ENCODE measurements at regions not wholly inside any gene's neighbourhood (a gene's known extent, or its start where the extent isn't known, plus 50 kb on each side); places are given as distances from the start of the nearest gene placed in this dataset.
"Not testable (repeated sequence)": the region's sequence is repeated elsewhere in the genome, so short reads cannot be mapped to it uniquely, and the experiment has no call there.

GRCh38 chr14:44873536-44873935 lies 88.2 kb downstream of the KLHL28 start:
- DNase-seq (ENCODE audit: insufficient read length, low spot score) (no peak), FAIRE-seq (no peak)
- TF ChIP-seq, protein P1, sequence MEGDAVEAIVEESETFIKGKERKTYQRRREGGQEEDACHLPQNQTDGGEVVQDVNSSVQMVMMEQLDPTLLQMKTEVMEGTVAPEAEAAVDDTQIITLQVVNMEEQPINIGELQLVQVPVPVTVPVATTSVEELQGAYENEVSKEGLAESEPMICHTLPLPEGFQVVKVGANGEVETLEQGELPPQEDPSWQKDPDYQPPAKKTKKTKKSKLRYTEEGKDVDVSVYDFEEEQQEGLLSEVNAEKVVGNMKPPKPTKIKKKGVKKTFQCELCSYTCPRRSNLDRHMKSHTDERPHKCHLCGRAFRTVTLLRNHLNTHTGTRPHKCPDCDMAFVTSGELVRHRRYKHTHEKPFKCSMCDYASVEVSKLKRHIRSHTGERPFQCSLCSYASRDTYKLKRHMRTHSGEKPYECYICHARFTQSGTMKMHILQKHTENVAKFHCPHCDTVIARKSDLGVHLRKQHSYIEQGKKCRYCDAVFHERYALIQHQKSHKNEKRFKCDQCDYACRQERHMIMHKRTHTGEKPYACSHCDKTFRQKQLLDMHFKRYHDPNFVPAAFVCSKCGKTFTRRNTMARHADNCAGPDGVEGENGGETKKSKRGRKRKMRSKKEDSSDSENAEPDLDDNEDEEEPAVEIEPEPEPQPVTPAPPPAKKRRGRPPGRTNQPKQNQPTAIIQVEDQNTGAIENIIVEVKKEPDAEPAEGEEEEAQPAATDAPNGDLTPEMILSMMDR (IDR thresholded peaks at IDR 0.05; ENCODE audit: insufficient read depth, missing control alignments) = no peak

- DNase-seq (ENCODE audit: insufficient read length, low spot score) = no peak
- FAIRE-seq = no peak
Measured at GRCh38 chr14:44866770-44867169, 95.0 kb downstream of the KLHL28 start.

GRCh38 chr14:44866322-44866721 lies 95.4 kb downstream of the KLHL28 start:
- no peak for DNase-seq (ENCODE audit: insufficient read length, low spot score)
- TF ChIP-seq, protein P1 (IDR thresholded peaks at IDR 0.05; ENCODE audit: insufficient read depth, missing control alignments) = no peak

More at GRCh38 chr14:44866770-44867169, 95.0 kb downstream of the KLHL28 start:
- TF ChIP-seq, protein P1 (IDR thresholded peaks at IDR 0.05; ENCODE audit: insufficient read depth, missing control alignments) = no peak

GRCh38 chr14:44863271-44863670 lies 98.5 kb downstream of the KLHL28 start:
- no peak for FAIRE-seq
- TF ChIP-seq, protein P1 (IDR thresholded peaks at IDR 0.05; ENCODE audit: insufficient read depth, missing control alignments) = no peak
- DNase-seq (ENCODE audit: insufficient read length, low spot score) = no peak

More at GRCh38 chr14:44866322-44866721, 95.4 kb downstream of the KLHL28 start:
- no peak for FAIRE-seq

- TF ChIP-seq, protein P1 (IDR thresholded peaks at IDR 0.05; ENCODE audit: insufficient read depth, missing control alignments) = no peak
- no peak for FAIRE-seq
Measured at GRCh38 chr14:44854114-44854513, 107.6 kb downstream of the KLHL28 start.

DNA sequence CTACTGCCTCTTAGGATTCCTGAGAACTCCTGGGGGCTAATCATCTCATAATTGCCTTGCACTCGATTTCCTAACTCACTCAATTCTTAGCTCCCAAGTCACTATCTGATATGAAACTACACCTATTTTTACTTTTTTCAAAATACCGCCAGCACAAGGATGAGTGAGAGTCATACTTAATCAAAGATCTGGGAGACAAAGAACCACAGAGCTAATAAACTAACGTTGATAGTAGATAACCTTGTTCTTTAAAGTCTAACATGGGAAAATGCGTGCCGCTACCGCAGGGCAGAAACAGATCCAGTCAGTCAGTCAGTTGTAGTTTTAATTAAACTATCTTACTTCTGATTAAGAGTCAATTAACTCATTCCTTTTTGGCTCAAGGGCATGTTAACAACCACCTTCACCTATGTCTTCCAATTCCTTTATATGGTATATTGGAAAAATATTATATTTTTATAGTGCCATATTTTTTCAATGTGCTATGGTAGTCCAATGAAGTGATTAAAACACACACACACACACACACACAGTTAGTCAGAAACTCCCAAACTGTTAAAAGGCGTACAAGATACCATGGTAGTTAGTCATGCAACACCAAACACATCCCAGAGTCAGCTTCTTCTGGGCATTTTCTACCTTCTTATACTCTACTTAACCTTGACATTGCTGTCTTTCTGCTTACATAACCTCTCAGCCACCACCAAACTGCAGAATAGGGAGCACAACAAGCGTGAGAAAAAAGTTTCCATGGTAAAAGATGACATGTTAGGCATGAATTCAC lies 114.0 kb downstream of the KLHL28 start:
- TF ChIP-seq, protein P1 (IDR thresholded peaks at IDR 0.05; ENCODE audit: insufficient read depth, missing control alignments) = no peak
- FAIRE-seq (no peak), DNase-seq (ENCODE audit: insufficient read length, low spot score) (no peak)

More at GRCh38 chr14:44854114-44854513, 107.6 kb downstream of the KLHL28 start:
- DNase-seq (ENCODE audit: insufficient read length, low spot score) = no peak

DNA sequence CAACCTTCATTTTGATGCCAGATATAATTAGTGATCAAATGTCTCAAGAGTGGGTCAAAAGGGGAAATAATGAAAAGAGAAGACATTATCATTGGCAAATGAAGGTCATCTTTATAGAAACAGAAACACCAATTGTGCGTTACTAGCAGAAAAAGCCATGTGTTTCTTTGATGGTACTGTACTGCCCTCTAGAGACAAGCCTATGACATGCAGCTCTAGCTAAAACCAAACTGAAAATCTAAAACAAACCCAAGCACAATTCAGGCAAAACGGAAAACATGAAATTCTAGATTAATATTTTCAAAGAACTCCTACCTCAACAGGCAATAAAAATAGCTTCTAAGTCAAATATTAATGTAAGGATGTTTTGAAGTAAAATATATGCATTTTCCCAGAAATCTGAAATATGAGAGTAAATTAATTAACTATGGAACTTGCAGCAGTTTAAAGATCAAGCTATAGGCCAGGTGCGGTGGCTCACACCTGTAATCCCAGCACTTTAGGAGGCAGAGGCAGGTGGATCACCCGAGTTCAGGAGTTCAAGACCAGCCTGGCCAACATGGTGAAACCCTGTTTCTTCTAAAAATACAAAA lies 115.4 kb downstream of the KLHL28 start:
- TF ChIP-seq, protein P1 (IDR thresholded peaks at IDR 0.05; ENCODE audit: insufficient read depth, missing control alignments) = peak; percentile 96
- DNase-seq (ENCODE audit: insufficient read length, low spot score) (no peak), FAIRE-seq (peak; percentile 93)

DNA sequence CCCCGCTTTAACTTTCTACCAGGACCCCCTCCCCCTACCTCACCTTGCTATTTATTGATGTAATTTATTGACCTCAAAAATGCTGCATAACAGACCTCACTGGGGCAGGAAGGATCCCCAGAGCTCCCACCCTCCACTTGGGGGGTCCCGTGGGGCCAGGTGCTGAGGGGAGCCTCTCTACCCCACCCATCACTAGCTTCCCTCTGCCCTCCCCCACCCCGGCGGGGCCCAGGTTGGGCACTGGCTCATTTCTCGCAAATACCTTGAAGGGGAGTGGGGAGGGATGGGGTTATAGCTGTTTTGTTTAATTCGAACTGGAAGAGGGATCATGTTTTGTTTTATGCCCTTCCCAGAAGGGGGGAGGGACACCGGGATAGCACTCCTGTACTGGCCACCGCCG lies 125.8 kb downstream of the KLHL28 start:
- DNase-seq (ENCODE audit: insufficient read length, low spot score) = not testable (repeated sequence)

More for the DNA sequence above, 125.8 kb downstream of the KLHL28 start:
- FAIRE-seq = not testable (repeated sequence)
